ENCODE measurements at regions not wholly inside any gene's neighbourhood (a gene's known extent, or its start where the extent isn't known, plus 50 kb on each side); places are given as distances from the start of the nearest gene placed in this dataset.

DNA sequence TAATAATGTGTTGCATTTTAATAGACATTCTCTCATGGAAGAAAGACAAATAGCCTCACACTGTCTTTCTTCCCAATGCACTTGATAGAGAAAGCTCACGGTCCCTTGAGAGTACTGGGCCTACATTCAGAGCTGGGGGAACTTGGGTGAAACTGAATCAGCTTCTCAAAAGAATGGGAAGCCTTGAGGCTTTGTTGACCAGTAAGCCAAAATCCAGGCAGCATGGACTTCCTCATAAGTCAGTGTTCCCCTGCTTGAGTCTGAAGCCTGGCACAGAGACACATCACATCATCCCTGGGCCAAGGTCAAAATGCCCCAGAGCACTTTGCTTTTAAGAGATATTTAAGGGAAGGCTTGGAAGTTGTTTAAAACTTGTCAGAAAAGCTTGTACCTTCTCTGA, 302.2 kb upstream of the SALL1 start:
- no peak for TF ChIP-seq EZH2phosphoT487 (IDR thresholded peaks at IDR 0.05; ENCODE audit: borderline replicate concordance)
- Histone ChIP-seq H3K9me2 (replicated peaks; ENCODE audit: low read depth, low read length) (no peaks in the 10 kb centered on the region), H3F3A (ENCODE audit: low read depth) (no peaks in the 10 kb centered on the region), H3K9me3 (ENCODE audit: insufficient read depth, low read depth, low read length) (peaks cover 3% of the 10 kb centered on the region; the same call in 1 of the 2 replicates), H2AFZ (ENCODE audit: low read length) (no peak overlapping the region), H4K20me1 (ENCODE audit: insufficient read depth, low read length, poor library complexity, severe bottlenecking) (no peaks in the 10 kb centered on the region), H3K79me2 (ENCODE audit: insufficient read depth, low read length) (no peaks in the 10 kb centered on the region), H3K36me3 (ENCODE audit: insufficient read depth, low read length) (no peaks in the 10 kb centered on the region), H3K4me2 (ENCODE audit: low read depth, low read length, poor library complexity, severe bottlenecking) (no peak overlapping the region), H3K4me3 (ENCODE audit: low read length, poor library complexity, severe bottlenecking) (no peak overlapping the region), H3K9ac (ENCODE audit: low read depth, low read length, poor library complexity, severe bottlenecking) (no peak overlapping the region), H3K4me1 (ENCODE audit: insufficient read depth, low read length, poor library complexity, severe bottlenecking) (no peaks in the 10 kb centered on the region), H3K27me3 (ENCODE audit: insufficient read depth, low read length, poor library complexity, severe bottlenecking) (no peaks in the 10 kb centered on the region)

DNA sequence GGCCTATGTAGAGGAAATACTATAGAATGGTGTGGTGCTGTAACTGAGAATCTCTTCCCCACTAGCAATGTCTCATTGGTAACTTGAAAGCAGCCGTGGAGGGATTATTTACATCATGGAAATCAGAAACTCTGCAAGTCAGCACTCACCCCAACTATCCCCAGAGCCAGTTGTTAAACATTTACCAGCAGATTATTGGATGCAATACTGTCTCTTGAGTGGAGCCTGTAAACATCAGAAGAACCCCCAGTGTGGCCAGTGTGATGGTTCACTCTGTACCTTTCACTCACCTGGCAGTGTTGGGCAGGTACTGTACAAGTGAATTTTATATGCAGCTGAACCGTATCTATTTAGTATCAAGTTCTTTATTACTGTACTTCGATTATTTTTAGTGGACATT, 299.8 kb upstream of the SALL1 start:
- H3K9me2 ChIP-seq (replicated peaks; ENCODE audit: low read depth, low read length): no peaks in the 10 kb centered on the region
- no peaks in the 10 kb centered on the region for H4K20me1 ChIP-seq (ENCODE audit: insufficient read depth, low read length, poor library complexity, severe bottlenecking)
- H3K4me2 ChIP-seq (ENCODE audit: low read depth, low read length, poor library complexity, severe bottlenecking): no peak overlapping the region
- H3K9me3 ChIP-seq (ENCODE audit: insufficient read depth, low read depth, low read length): peaks cover 3% of the 10 kb centered on the region; the same call in 1 of the 2 replicates
- H3K9ac ChIP-seq (ENCODE audit: low read depth, low read length, poor library complexity, severe bottlenecking): no peak overlapping the region
- H3F3A ChIP-seq (ENCODE audit: low read depth): no peaks in the 10 kb centered on the region
- H3K27me3 ChIP-seq (ENCODE audit: insufficient read depth, low read length, poor library complexity, severe bottlenecking): no peaks in the 10 kb centered on the region
- no peaks in the 10 kb centered on the region for H3K36me3 ChIP-seq (ENCODE audit: insufficient read depth, low read length)
- TF ChIP-seq, protein P1, sequence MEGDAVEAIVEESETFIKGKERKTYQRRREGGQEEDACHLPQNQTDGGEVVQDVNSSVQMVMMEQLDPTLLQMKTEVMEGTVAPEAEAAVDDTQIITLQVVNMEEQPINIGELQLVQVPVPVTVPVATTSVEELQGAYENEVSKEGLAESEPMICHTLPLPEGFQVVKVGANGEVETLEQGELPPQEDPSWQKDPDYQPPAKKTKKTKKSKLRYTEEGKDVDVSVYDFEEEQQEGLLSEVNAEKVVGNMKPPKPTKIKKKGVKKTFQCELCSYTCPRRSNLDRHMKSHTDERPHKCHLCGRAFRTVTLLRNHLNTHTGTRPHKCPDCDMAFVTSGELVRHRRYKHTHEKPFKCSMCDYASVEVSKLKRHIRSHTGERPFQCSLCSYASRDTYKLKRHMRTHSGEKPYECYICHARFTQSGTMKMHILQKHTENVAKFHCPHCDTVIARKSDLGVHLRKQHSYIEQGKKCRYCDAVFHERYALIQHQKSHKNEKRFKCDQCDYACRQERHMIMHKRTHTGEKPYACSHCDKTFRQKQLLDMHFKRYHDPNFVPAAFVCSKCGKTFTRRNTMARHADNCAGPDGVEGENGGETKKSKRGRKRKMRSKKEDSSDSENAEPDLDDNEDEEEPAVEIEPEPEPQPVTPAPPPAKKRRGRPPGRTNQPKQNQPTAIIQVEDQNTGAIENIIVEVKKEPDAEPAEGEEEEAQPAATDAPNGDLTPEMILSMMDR (conservative IDR thresholded peaks at IDR 0.05; ENCODE audit: low read length): no peak
- no peak for TF ChIP-seq EZH2phosphoT487 (IDR thresholded peaks at IDR 0.05; ENCODE audit: borderline replicate concordance)
- no peak overlapping the region for H2AFZ ChIP-seq (ENCODE audit: low read length)
- H3K4me1 ChIP-seq (ENCODE audit: insufficient read depth, low read length, poor library complexity, severe bottlenecking): no peaks in the 10 kb centered on the region
- no peak overlapping the region for H3K4me3 ChIP-seq (ENCODE audit: low read length, poor library complexity, severe bottlenecking)
- no peaks in the 10 kb centered on the region for H3K79me2 ChIP-seq (ENCODE audit: insufficient read depth, low read length)

DNA sequence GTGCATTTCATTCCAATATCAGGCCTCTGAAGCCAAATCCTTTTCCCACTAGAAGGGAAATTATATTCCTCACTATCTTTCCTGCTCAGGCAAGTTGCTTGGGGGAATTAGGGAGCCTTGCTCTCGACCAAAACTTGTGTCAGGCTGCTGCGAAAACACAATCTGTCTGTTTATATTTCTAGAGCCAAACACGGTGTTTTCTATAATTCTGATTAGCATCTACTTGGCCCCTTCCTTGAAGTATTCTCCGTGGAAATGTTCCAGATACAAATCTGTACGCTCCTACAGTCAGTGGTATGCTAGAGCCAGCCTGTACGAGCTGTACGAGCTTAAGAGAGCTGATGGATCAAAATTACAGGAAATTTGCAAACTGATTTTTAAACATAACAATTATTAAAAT, 299.3 kb upstream of the SALL1 start:
- Histone ChIP-seq H3K4me3 (ENCODE audit: low read length, poor library complexity, severe bottlenecking) (no peak overlapping the region), H3K4me2 (ENCODE audit: low read depth, low read length, poor library complexity, severe bottlenecking) (no peak overlapping the region), H2AFZ (ENCODE audit: low read length) (no peak overlapping the region), H3K9me3 (ENCODE audit: insufficient read depth, low read depth, low read length) (peaks cover 3% of the 10 kb centered on the region; the same call in 1 of the 2 replicates), H3K79me2 (ENCODE audit: insufficient read depth, low read length) (no peaks in the 10 kb centered on the region), H3F3A (ENCODE audit: low read depth) (no peaks in the 10 kb centered on the region), H3K9ac (ENCODE audit: low read depth, low read length, poor library complexity, severe bottlenecking) (no peak overlapping the region), H3K9me2 (replicated peaks; ENCODE audit: low read depth, low read length) (no peaks in the 10 kb centered on the region), H4K20me1 (ENCODE audit: insufficient read depth, low read length, poor library complexity, severe bottlenecking) (no peaks in the 10 kb centered on the region), H3K27me3 (ENCODE audit: insufficient read depth, low read length, poor library complexity, severe bottlenecking) (no peaks in the 10 kb centered on the region), H3K36me3 (ENCODE audit: insufficient read depth, low read length) (no peaks in the 10 kb centered on the region), H3K4me1 (ENCODE audit: insufficient read depth, low read length, poor library complexity, severe bottlenecking) (no peaks in the 10 kb centered on the region)
- no peak for TF ChIP-seq EZH2phosphoT487 (IDR thresholded peaks at IDR 0.05; ENCODE audit: borderline replicate concordance)
- TF ChIP-seq, protein P1 (conservative IDR thresholded peaks at IDR 0.05; ENCODE audit: low read length): no peak

DNA sequence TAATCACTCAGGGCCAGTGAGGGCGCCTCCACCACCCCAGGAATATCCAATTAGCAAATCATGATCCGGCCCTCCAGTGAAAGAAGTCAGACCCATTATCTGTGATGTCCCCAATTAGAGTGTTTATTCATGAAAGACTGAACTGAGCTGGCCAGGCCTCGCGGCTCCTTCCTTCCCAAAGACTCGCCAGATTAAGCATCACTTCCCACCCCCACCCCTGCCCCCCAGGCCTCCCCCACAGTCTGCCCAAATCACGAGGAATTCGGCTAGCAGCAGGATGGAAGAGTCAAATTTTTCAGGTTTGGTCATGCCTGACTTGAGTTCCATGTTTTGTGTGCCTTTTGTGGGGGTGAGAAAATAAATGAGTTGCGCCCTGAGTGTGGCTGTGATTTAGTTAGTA, 298.4 kb upstream of the SALL1 start:
- Histone ChIP-seq H3K27me3 (ENCODE audit: insufficient read depth, low read length, poor library complexity, severe bottlenecking) (no peaks in the 10 kb centered on the region), H3K9me3 (ENCODE audit: insufficient read depth, low read depth, low read length) (peaks cover 3% of the 10 kb centered on the region; the same call in 1 of the 2 replicates), H3K36me3 (ENCODE audit: insufficient read depth, low read length) (no peaks in the 10 kb centered on the region), H3K4me3 (ENCODE audit: low read length, poor library complexity, severe bottlenecking) (no peak overlapping the region), H3K9me2 (replicated peaks; ENCODE audit: low read depth, low read length) (no peaks in the 10 kb centered on the region), H3K9ac (ENCODE audit: low read depth, low read length, poor library complexity, severe bottlenecking) (no peak overlapping the region), H3K79me2 (ENCODE audit: insufficient read depth, low read length) (no peaks in the 10 kb centered on the region), H3K4me2 (ENCODE audit: low read depth, low read length, poor library complexity, severe bottlenecking) (no peak overlapping the region), H3F3A (ENCODE audit: low read depth) (no peaks in the 10 kb centered on the region), H4K20me1 (ENCODE audit: insufficient read depth, low read length, poor library complexity, severe bottlenecking) (no peaks in the 10 kb centered on the region), H3K4me1 (ENCODE audit: insufficient read depth, low read length, poor library complexity, severe bottlenecking) (no peaks in the 10 kb centered on the region), H2AFZ (ENCODE audit: low read length) (no peak overlapping the region)
- TF ChIP-seq, protein P1 (conservative IDR thresholded peaks at IDR 0.05; ENCODE audit: low read length): no peak
- TF ChIP-seq EZH2phosphoT487 (IDR thresholded peaks at IDR 0.05; ENCODE audit: borderline replicate concordance): no peak
